ENCODE measurements at regions not wholly inside any gene's neighbourhood (a gene's known extent, or its start where the extent isn't known, plus 50 kb on each side); places are given as distances from the start of the nearest gene placed in this dataset.
"Not testable (repeated sequence)": the region's sequence is repeated elsewhere in the genome, so short reads cannot be mapped to it uniquely, and the experiment has no call there.

GRCh38 chr2:240252872-240253511 is 112.5 kb upstream of the OTOS start:
- H3K4me3 ChIP-seq (ENCODE audit: low read depth, low read length), result no peak overlapping the region

GRCh38 chr2:240253583-240254145 is 113.2 kb upstream of the OTOS start:
- H3K4me3 ChIP-seq (ENCODE audit: low read depth, low read length), result no peak overlapping the region

GRCh38 chr2:240254337-240255164 is 114.1 kb upstream of the OTOS start:
- no peak overlapping the region for H3K4me3 ChIP-seq (ENCODE audit: low read depth, low read length)

- no peak overlapping the region for H3K4me3 ChIP-seq (ENCODE audit: low read depth, low read length)
Measured at GRCh38 chr2:240255165-240255491, 114.7 kb upstream of the OTOS start.

GRCh38 chr2:240255811-240256703 is 115.6 kb upstream of the OTOS start:
- no peak overlapping the region for H3K4me3 ChIP-seq (ENCODE audit: low read depth, low read length)

GRCh38 chr2:240256704-240257637 is 116.5 kb upstream of the OTOS start:
- H3K4me3 ChIP-seq (ENCODE audit: low read depth, low read length), result no peak overlapping the region

GRCh38 chr2:240257940-240258580 is 117.6 kb upstream of the OTOS start:
- H3K4me3 ChIP-seq (ENCODE audit: low read depth, low read length), result no peak overlapping the region

GRCh38 chr2:240258685-240259084 is 118.2 kb upstream of the OTOS start:
- H3K4me3 ChIP-seq (ENCODE audit: low read depth, low read length), result no peak overlapping the region

GRCh38 chr2:240259201-240259923 is 118.9 kb upstream of the OTOS start:
- H3K4me3 ChIP-seq (ENCODE audit: low read depth, low read length), result no peak overlapping the region

GRCh38 chr2:240259924-240260529 is 119.6 kb upstream of the OTOS start:
- H3K4me3 ChIP-seq (ENCODE audit: low read depth, low read length), result no peak overlapping the region

GRCh38 chr2:240260664-240261063 is 120.2 kb upstream of the OTOS start:
- no peak overlapping the region for H3K4me3 ChIP-seq (ENCODE audit: low read depth, low read length)

GRCh38 chr2:240262578-240262977 is 122.1 kb upstream of the OTOS start:
- not testable (repeated sequence) for H3K4me3 ChIP-seq (ENCODE audit: low read depth, low read length)

GRCh38 chr2:240269380-240269779 is 128.9 kb upstream of the OTOS start:
- H3K4me3 ChIP-seq (ENCODE audit: low read depth, low read length), result no peak overlapping the region

GRCh38 chr2:240269886-240270285 is 129.4 kb upstream of the OTOS start:
- no peak overlapping the region for H3K4me3 ChIP-seq (ENCODE audit: low read depth, low read length)

- H3K4me3 ChIP-seq (ENCODE audit: low read depth, low read length), result no peak overlapping the region
Measured at GRCh38 chr2:240271716-240272341, 131.4 kb upstream of the OTOS start.

GRCh38 chr2:240275386-240275785 is 134.9 kb upstream of the OTOS start:
- no peak overlapping the region for H3K4me3 ChIP-seq (ENCODE audit: low read depth, low read length)

- H3K4me3 ChIP-seq (ENCODE audit: low read depth, low read length), result no peak overlapping the region
Measured at GRCh38 chr2:240277073-240277806, 136.8 kb upstream of the OTOS start.

All from iPS-11a (cell line).